ENCODE measurements at regions not wholly inside any gene's neighbourhood (a gene's known extent, or its start where the extent isn't known, plus 50 kb on each side); places are given as distances from the start of the nearest gene placed in this dataset.

DNA sequence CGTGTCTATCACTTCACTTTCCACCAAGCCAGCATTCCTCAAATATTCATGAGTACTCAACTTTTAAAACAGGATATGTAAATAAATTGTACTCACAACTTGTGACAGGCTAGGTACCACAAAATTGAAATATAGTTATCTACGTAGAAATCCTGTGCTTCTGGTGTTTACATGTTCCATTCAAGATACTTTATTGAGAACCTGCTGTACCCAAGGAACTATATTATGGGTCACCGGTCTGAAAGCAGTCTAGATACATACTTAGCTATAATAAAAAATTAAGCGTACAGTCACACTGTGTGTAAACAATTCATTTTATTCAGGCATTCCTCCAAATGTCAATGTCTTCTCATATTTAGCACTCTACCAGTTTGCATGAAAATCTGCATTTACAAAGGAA, 482.2 kb upstream of the SOX9 start:
- TF ChIP-seq, protein P1, sequence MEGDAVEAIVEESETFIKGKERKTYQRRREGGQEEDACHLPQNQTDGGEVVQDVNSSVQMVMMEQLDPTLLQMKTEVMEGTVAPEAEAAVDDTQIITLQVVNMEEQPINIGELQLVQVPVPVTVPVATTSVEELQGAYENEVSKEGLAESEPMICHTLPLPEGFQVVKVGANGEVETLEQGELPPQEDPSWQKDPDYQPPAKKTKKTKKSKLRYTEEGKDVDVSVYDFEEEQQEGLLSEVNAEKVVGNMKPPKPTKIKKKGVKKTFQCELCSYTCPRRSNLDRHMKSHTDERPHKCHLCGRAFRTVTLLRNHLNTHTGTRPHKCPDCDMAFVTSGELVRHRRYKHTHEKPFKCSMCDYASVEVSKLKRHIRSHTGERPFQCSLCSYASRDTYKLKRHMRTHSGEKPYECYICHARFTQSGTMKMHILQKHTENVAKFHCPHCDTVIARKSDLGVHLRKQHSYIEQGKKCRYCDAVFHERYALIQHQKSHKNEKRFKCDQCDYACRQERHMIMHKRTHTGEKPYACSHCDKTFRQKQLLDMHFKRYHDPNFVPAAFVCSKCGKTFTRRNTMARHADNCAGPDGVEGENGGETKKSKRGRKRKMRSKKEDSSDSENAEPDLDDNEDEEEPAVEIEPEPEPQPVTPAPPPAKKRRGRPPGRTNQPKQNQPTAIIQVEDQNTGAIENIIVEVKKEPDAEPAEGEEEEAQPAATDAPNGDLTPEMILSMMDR (IDR thresholded peaks at IDR 0.05): no peak
- TF ChIP-seq POLR2AphosphoS5 (IDR thresholded peaks at IDR 0.05) (no peak), EP300 (IDR thresholded peaks at IDR 0.05) (no peak), POLR2A (IDR thresholded peaks at IDR 0.05) (no peak)

Measured in stomach (tissue), 4 donors.